K562 (cell line): ENCODE measurements at regions not wholly inside any gene's neighbourhood (a gene's known extent, or its start where the extent isn't known, plus 50 kb on each side); places are given as distances from the start of the nearest gene placed in this dataset.

ENCODE experiments used
- ATAC-seq: fragments of 200-7000 bp; cut with Tn5 transposase; 3 replicates; pipeline ENCODE4 v1.9.1; 2020; ENCODE audit warnings: moderate library complexity
- BruUV-seq: library from RNA; stranded (reverse); fragments of 400-500 nt; replicated peaks from 2 replicates; lab custom pipeline; 2021; lab: Mats Ljungman, UMichigan
- CTCF ChIA-PET: fragments of 300-600 bp; formaldehyde crosslinking; extraction: SDS; loops from one replicate; lab custom pipeline; 2021; ENCODE audit warnings: low intra/inter-chr PET ratio; lab: Yijun Ruan, JAX
- POLR2A ChIA-PET: fragments of 300-600, 350-650 bp; sonication (Branson Sonifier 250); formaldehyde crosslinking; extraction: SDS; loops from one replicate; lab custom pipeline; 2021; ENCODE audit warnings: antibody characterized with exemption, inconsistent platforms; lab: Yijun Ruan, JAX
- DNase-seq, 4 experiments: peaks; one replicate each; pipeline versions ENCODE4 v3.0.0 to v3.0.0-alpha.2; 2011 to 2018; ENCODE audit warnings: low spot score in 3 of 4, mixed read lengths in 3 of 4; ENCODE audit errors: extremely low read depth in 1 of 4
- FAIRE-seq: peaks from 2 replicates; lab custom pipeline; 2011; peaks lifted over from hg19 to GRCh38; lab: Jason Lieb, UNC
- H2AFZ ChIP-seq: 2 replicates; pipeline ENCODE4 v1.6.0; 2011; ENCODE audit warnings: low read depth, low read length, control low read depth, inconsistent platforms
- H3K27ac ChIP-seq: fragments of 200-600 bp; 3 replicates; pipeline ENCODE4 v1.8.0; 2011; ENCODE audit warnings: low read depth, mild to moderate bottlenecking, control low read depth, inconsistent platforms, low read length, moderate library complexity, mixed read lengths; ENCODE audit errors: extremely low read depth
- H3K27me3 ChIP-seq, 2 experiments: fragments of 300-600 bp in 1 of 2; 2 replicates in 1 of 2; 3 replicates in 1 of 2; pipeline versions ENCODE4 v1.6.0 to v1.8.0; 2011; ENCODE audit warnings: inconsistent platforms in 2 of 2, low read length in 2 of 2, mild to moderate bottlenecking in 1 of 2, mixed read lengths in 1 of 2, moderate library complexity in 1 of 2; ENCODE audit not compliant: control insufficient read depth in 2 of 2, insufficient read depth in 2 of 2
- H3K36me3 ChIP-seq: fragments of 300-600 bp; 3 replicates; pipeline ENCODE4 v1.8.0; 2011; ENCODE audit warnings: mild to moderate bottlenecking, low read length, inconsistent platforms; ENCODE audit not compliant: control insufficient read depth, insufficient read depth
- H3K4me1 ChIP-seq, 2 experiments: fragments of 200-600 bp in 1 of 2; replicated peaks in 1 of 2; 2 replicates in 1 of 2; 3 replicates in 1 of 2; pipeline versions ENCODE4 v1.5.1 to v1.8.0; 2011; ENCODE audit warnings: inconsistent platforms in 2 of 2, low read length in 2 of 2, mild to moderate bottlenecking in 1 of 2, mixed read lengths in 1 of 2, moderate library complexity in 1 of 2; ENCODE audit not compliant: control insufficient read depth in 2 of 2, insufficient read depth in 2 of 2
- H3K4me2 ChIP-seq: 2 replicates; pipeline ENCODE4 v1.6.1; 2011; ENCODE audit warnings: low read length, control low read depth, inconsistent platforms, mixed read lengths; ENCODE audit not compliant: insufficient read depth
- H3K4me3 ChIP-seq: fragments of 200-600 bp; sonication (generic), shearing (Covaris generic); 2 replicates; pipeline ENCODE4 v1.5.1; 2016; ENCODE audit warnings: control low read depth, inconsistent platforms
- H3K79me2 ChIP-seq: fragments of 200-600 bp; 3 replicates; pipeline ENCODE4 v1.8.0; 2011; ENCODE audit warnings: low read length, inconsistent platforms; ENCODE audit not compliant: control insufficient read depth, insufficient read depth
- H3K9ac ChIP-seq, 2 experiments: 2 replicates each; pipeline versions ENCODE4 v1.6.0 to v1.6.1; 2011; ENCODE audit warnings: low read depth in 2 of 2, low read length in 2 of 2, control low read depth in 1 of 2, inconsistent platforms in 1 of 2, mild to moderate bottlenecking in 1 of 2, mixed read lengths in 1 of 2; ENCODE audit not compliant: insufficient read depth in 1 of 2
- H3K9me1 ChIP-seq: one replicate; pipeline ENCODE4 v1.6.0; 2011; ENCODE audit warnings: inconsistent platforms, mild to moderate bottlenecking, low read length, moderate library complexity; ENCODE audit not compliant: control insufficient read depth, insufficient read depth
- H3K9me3 ChIP-seq: replicated peaks from 2 replicates; pipeline ENCODE4 v1.5.1; 2011; ENCODE audit warnings: low read depth, low read length, inconsistent platforms; ENCODE audit not compliant: control insufficient read depth, insufficient read depth
- H4K20me1 ChIP-seq: replicated peaks from 2 replicates; pipeline ENCODE4 v1.6.1; 2011; ENCODE audit warnings: low read length, inconsistent platforms, mixed read lengths; ENCODE audit not compliant: control insufficient read depth, insufficient read depth
- BRCA1 ChIP-seq, 2 experiments: fragments of 450-650 bp in 1 of 2; sonication (generic) in 1 of 2; formaldehyde crosslinking in 1 of 2; IDR thresholded peaks; 2 replicates each; pipeline versions ENCODE4 v1.5.0 to v1.6.1; 2017 to 2020; ENCODE audit warnings: mild to moderate bottlenecking in 1 of 2, missing genetic modification reagents in 1 of 2
- GATAD2A ChIP-seq: fragments of 450-650 bp; IDR thresholded peaks from 2 replicates; pipeline ENCODE4 v1.6.1; 2017
- GTF2F1 ChIP-seq: IDR thresholded peaks from 2 replicates; pipeline ENCODE4 v1.6.1; 2011; ENCODE audit warnings: low read depth, low read length, improper control_type of control experiment
- KDM2B ChIP-seq: fragments of 250-450 bp; sonication (Bioruptor Pico); IDR thresholded peaks from 2 replicates; pipeline ENCODE4 v1.8.0; 2021; ENCODE audit warnings: mild to moderate bottlenecking, moderate library complexity
- MAX ChIP-seq: sonication (generic); formaldehyde crosslinking; IDR thresholded peaks from 2 replicates; pipeline ENCODE4 v1.9.0; 2022; ENCODE audit warnings: mild to moderate bottlenecking, missing genetic modification reagents
- MCM2 ChIP-seq: fragments of 450-650 bp; IDR thresholded peaks from 2 replicates; pipeline ENCODE4 v1.6.1; 2017; ENCODE audit warnings: low read depth, mild to moderate bottlenecking
- MCM7 ChIP-seq, 2 experiments: fragments of 450-650 bp; IDR thresholded peaks; 2 replicates each; pipeline ENCODE4 v1.6.1; 2016 to 2018
- MED1 ChIP-seq: sonication (generic); formaldehyde crosslinking; IDR thresholded peaks from 2 replicates; pipeline ENCODE4 v1.8.1; 2023; ENCODE audit warnings: missing genetic modification reagents, borderline replicate concordance
- MITF ChIP-seq: IDR thresholded peaks from 2 replicates; pipeline ENCODE4 v1.6.1; 2014; ENCODE audit warnings: antibody characterized with exemption
- REST ChIP-seq, 2 experiments: fragments of 450-650 bp; formaldehyde crosslinking in 1 of 2; IDR thresholded peaks; 2 replicates each; pipeline versions ENCODE4 v1.4.0 to v1.6.1; 2014 to 2020; ENCODE audit warnings: mild to moderate bottlenecking in 2 of 2, borderline replicate concordance in 1 of 2, low read depth in 1 of 2
- SMAD1 ChIP-seq: fragments of 150-350 bp; IDR thresholded peaks from 2 replicates; pipeline ENCODE4 v1.6.1; 2014; ENCODE audit warnings: low read length, low read depth; ENCODE audit not compliant: partially characterized antibody
- SRSF9 ChIP-seq: fragments of 200-400 bp; formaldehyde crosslinking; IDR thresholded peaks from 2 replicates; pipeline ENCODE4 v1.6.1; 2017; ENCODE audit warnings: low read depth, low read length, borderline replicate concordance
- XRCC3 ChIP-seq: fragments of 450-650 bp; IDR thresholded peaks from 2 replicates; pipeline ENCODE4 v1.6.1; 2017; ENCODE audit warnings: mild to moderate bottlenecking, moderate library complexity
- ZBTB9 ChIP-seq: fragments of 450-650 bp; formaldehyde crosslinking; IDR thresholded peaks from 2 replicates; pipeline ENCODE4 v1.4.0; 2020; ENCODE audit warnings: mild to moderate bottlenecking, moderate library complexity
- in situ Hi-C: fragments of 300-500 bp; cut with MboI; formaldehyde crosslinking; loops from 4 replicates; pipeline ENCODE4 v1.15.0; 2018; ENCODE audit warnings: inconsistent platforms, mixed read lengths
- intact Hi-C: fragments of 100-400 bp; cut with micrococcal nuclease; formaldehyde crosslinking; loops from 2 replicates; pipeline ENCODE4 v1.14.2; 2022

- no peaks in the 10 kb centered on the region for H3K4me1 ChIP-seq
- FAIRE-seq, result no peak
- POLR2A ChIA-PET, result no interaction called here
- TF ChIP-seq ZBTB9 (CRISPR knock-in tag) (no peak), KDM2B (no peak), SMAD1 (no peak), MED1 (CRISPR knock-in tag) (no peak), SRSF9 (no peak), MITF (no peak), MCM2 (no peak), BRCA1 (IDR thresholded peaks at IDR 0.05) (no peak), BRCA1 (CRISPR knock-in tag; IDR thresholded peaks at IDR 0.05) (no peak), MAX (CRISPR knock-in tag) (no peak), GTF2F1 (no peak), REST (IDR thresholded peaks at IDR 0.05; ENCODE audit: borderline replicate concordance) (no peak), REST (CRISPR knock-in tag; IDR thresholded peaks at IDR 0.05; ENCODE audit: low read depth) (no peak), XRCC3 (no peak), MCM7 (IDR thresholded peaks at IDR 0.05) (no peak), GATAD2A (no peak)
Measured at GRCh38 chr16:56029026-56029425, 153.9 kb upstream of the CES5A start.

More at GRCh38 chr16:56029026-56029425, 153.9 kb upstream of the CES5A start:
- Histone ChIP-seq H3K27ac (no peak overlapping the region), H2AFZ (no peak overlapping the region), H3K4me3 (no peak overlapping the region), H4K20me1 (no peaks in the 10 kb centered on the region), H3K27me3 (no peaks in the 10 kb centered on the region; a peak in 1 of 5 replicates), H3K36me3 (no peaks in the 10 kb centered on the region), H3K79me2 (no peaks in the 10 kb centered on the region), H3K9me3 (no peaks in the 10 kb centered on the region), H3K9ac (no peak overlapping the region), H3K4me2 (no peak overlapping the region), H3K9me1 (no peaks in the 10 kb centered on the region)
- CTCF ChIA-PET, result no interaction called here
- BruUV-seq, result no TSS peak
- DNase-seq (no peak), ATAC-seq (no peak)
- in situ Hi-C loops, result no loop called here
- intact Hi-C loops, result no loop called here
